BE2C (cell line): ENCODE measurements at regions not wholly inside any gene's neighbourhood (a gene's known extent, or its start where the extent isn't known, plus 50 kb on each side); places are given as distances from the start of the nearest gene placed in this dataset.

Experiments used
- DNase-seq: peaks from one replicate; pipeline ENCODE4 v3.0.0-alpha.2; 2020
- H3K27me3 ChIP-seq: fragments of 250-450 bp; sonication (Bioruptor Pico); 2 replicates; pipeline ENCODE4 v1.5.1; 2020; ENCODE audit warnings: mild to moderate bottlenecking
- H3K36me3 ChIP-seq: fragments of 250-450 bp; sonication (Bioruptor Pico); 2 replicates; pipeline ENCODE4 v1.5.1; 2020; ENCODE audit warnings: mild to moderate bottlenecking
- H3K4me1 ChIP-seq: fragments of 250-450 bp; sonication (Bioruptor Pico); 2 replicates; pipeline ENCODE4 v1.5.1; 2020
- H3K4me3 ChIP-seq: 2 replicates; pipeline ENCODE4 v1.5.1; 2011; ENCODE audit warnings: low read depth, low read length
- H3K9me3 ChIP-seq: fragments of 250-450 bp; sonication (Bioruptor Pico); 2 replicates; pipeline ENCODE4 v1.5.1; 2020
- CTCF ChIP-seq: IDR thresholded peaks from 2 replicates; pipeline ENCODE4 v1.5.1; 2012; ENCODE audit warnings: mild to moderate bottlenecking, low read depth, low read length

- no peaks in the 10 kb centered on the region for H3K9me3 ChIP-seq
- no peaks in the 10 kb centered on the region for H3K27me3 ChIP-seq
- H3K4me1 ChIP-seq = peaks cover 51% of the 10 kb centered on the region
- H3K36me3 ChIP-seq = no peaks in the 10 kb centered on the region
- peak; percentile 15 for DNase-seq
- H3K4me3 ChIP-seq = no peak overlapping the region
- peak; percentile 15; the same call in 1 of the 2 replicates for TF ChIP-seq CTCF
Measured at GRCh38 chr14:104421892-104422828, 157.4 kb upstream of the C14orf180 start.

- H3K27me3 ChIP-seq = no peaks in the 10 kb centered on the region
- no peaks in the 10 kb centered on the region for H3K9me3 ChIP-seq
- H3K36me3 ChIP-seq = no peaks in the 10 kb centered on the region
- DNase-seq = no peak
- peaks cover 57% of the 10 kb centered on the region for H3K4me1 ChIP-seq
- H3K4me3 ChIP-seq = no peak overlapping the region
- no peak for TF ChIP-seq CTCF
Measured at GRCh38 chr14:104422837-104423681, 156.5 kb upstream of the C14orf180 start.

GRCh38 chr14:104423701-104424405 is 155.7 kb upstream of the C14orf180 start:
- DNase-seq = no peak
- Histone ChIP-seq H3K4me1 (peaks cover 57% of the 10 kb centered on the region), H3K36me3 (no peaks in the 10 kb centered on the region), H3K27me3 (no peaks in the 10 kb centered on the region), H3K9me3 (no peaks in the 10 kb centered on the region), H3K4me3 (no peak overlapping the region)
- TF ChIP-seq CTCF = no peak

GRCh38 chr14:104424406-104425072 is 155.0 kb upstream of the C14orf180 start:
- Histone ChIP-seq H3K9me3 (no peaks in the 10 kb centered on the region), H3K4me1 (peaks cover 54% of the 10 kb centered on the region), H3K27me3 (no peaks in the 10 kb centered on the region), H3K4me3 (no peak overlapping the region), H3K36me3 (no peaks in the 10 kb centered on the region)
- DNase-seq = peak; percentile 82
- no peak for TF ChIP-seq CTCF

GRCh38 chr14:104425171-104425681 is 154.3 kb upstream of the C14orf180 start:
- no peak for DNase-seq
- H3K4me3 ChIP-seq = no peak overlapping the region
- no peaks in the 10 kb centered on the region for H3K9me3 ChIP-seq
- no peak for TF ChIP-seq CTCF
- no peaks in the 10 kb centered on the region for H3K27me3 ChIP-seq
- no peaks in the 10 kb centered on the region for H3K36me3 ChIP-seq
- H3K4me1 ChIP-seq = peaks cover 50% of the 10 kb centered on the region
